Coronary artery (tissue), 2 donors: ENCODE measurements at regions not wholly inside any gene's neighbourhood (a gene's known extent, or its start where the extent isn't known, plus 50 kb on each side); places are given as distances from the start of the nearest gene placed in this dataset.

Experiments
- DNase-seq: peaks from one replicate; pipeline ENCODE4 v3.0.0-alpha.2; 2017; ENCODE audit warnings: low spot score
- H3K27ac ChIP-seq, 2 donors: fragments of 200-600 bp; sonication (generic); one replicate each; pipeline ENCODE4 v1.5.1; 2016 to 2019
- H3K4me3 ChIP-seq: fragments of 200-600 bp; sonication (generic); 2 replicates; pipeline ENCODE4 v1.5.1; 2016; ENCODE audit warnings: mild to moderate bottlenecking, moderate library complexity
- TF ChIP-seq, protein P1 (sequence below): fragments of 200-600 bp; sonication (generic); IDR thresholded peaks from one replicate; pipeline ENCODE4 v1.5.1; 2019; ENCODE audit warnings: antibody characterized with exemption

DNA sequence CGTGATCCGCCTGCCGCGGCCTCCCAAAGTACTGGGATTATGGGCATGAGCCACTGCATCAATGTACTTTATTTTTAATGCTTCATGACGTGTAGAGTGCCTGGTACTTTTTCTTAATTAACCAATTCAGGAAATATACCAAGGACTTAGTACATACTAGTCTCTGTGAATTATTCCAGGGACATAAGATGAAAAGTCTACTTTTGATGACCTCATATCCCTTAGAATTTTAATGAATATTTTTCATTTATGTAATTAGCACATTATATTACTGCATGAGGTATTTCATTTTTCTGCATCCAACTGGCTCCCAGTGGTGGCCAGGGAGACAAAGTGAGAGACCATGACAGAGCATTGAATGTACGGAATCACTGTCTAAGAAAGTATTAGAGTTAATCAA is 577.7 kb upstream of the NOVA1 start:
- no peak overlapping the region for H3K4me3 ChIP-seq
- no peak for DNase-seq
- TF ChIP-seq, protein P1, sequence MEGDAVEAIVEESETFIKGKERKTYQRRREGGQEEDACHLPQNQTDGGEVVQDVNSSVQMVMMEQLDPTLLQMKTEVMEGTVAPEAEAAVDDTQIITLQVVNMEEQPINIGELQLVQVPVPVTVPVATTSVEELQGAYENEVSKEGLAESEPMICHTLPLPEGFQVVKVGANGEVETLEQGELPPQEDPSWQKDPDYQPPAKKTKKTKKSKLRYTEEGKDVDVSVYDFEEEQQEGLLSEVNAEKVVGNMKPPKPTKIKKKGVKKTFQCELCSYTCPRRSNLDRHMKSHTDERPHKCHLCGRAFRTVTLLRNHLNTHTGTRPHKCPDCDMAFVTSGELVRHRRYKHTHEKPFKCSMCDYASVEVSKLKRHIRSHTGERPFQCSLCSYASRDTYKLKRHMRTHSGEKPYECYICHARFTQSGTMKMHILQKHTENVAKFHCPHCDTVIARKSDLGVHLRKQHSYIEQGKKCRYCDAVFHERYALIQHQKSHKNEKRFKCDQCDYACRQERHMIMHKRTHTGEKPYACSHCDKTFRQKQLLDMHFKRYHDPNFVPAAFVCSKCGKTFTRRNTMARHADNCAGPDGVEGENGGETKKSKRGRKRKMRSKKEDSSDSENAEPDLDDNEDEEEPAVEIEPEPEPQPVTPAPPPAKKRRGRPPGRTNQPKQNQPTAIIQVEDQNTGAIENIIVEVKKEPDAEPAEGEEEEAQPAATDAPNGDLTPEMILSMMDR = no peak
- no peak overlapping the region for H3K27ac ChIP-seq

DNA sequence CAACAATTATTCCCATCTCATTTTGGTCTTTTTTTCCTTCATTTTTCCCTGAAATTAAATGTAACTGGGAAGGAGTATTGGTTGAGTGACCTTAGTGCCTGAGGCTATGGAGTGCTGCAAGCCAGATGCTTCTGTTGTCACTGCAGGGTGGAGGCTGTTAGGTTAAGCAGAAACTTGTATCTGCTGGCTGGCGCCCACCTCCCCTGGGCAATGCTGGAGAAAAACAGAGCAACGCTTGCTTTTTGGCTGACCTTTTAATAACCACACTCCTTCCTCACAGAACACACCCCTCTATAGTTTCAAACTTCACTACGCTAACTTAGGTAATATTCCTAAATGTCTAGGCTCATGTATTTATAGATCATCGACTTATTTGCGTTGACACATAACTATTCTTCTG is 583.5 kb upstream of the NOVA1 start:
- Histone ChIP-seq H3K4me3 (no peak overlapping the region), H3K27ac (no peak overlapping the region)
- TF ChIP-seq, protein P1 = no peak
- no peak for DNase-seq

DNA sequence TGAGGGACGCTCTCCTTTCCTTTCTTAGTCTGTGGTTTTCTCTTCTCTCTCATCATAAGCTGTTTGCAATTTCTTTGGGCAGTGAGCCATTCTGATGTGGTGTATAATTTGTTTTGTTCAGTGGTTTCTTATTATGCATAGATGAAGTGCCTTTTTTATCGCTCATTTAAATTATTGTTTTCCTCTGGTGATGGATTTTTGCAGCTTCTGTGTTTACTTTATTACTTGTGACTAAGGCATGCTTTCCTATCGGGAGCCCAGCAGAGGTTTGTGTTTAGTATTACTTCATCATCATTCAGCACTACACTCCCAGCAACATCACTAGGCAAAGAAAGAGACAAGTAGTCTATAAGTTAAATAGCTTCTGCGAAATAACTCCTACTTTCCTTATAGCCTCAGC is 586.6 kb upstream of the NOVA1 start:
- DNase-seq = no peak
- TF ChIP-seq, protein P1 = no peak
- Histone ChIP-seq H3K27ac (no peak overlapping the region), H3K4me3 (no peak overlapping the region)

DNA sequence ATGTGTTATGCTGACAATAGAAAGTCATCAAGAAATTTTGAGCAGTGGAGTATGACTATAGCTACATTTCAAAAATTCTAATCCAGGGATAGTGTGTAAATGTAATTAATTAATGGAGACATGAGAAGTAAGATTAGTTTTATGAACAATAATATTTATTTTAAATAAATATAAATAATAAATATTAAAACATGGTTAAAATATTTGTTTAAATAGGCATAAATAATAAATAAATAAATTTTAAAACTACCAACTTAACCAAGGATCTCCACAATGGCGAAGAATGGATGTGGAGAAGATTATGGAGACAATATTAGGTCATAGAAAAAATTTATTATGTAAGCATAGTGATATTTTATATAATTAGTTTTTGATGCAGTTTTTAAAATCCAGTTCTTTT is 588.2 kb upstream of the NOVA1 start:
- H3K4me3 ChIP-seq = no peak overlapping the region
- TF ChIP-seq, protein P1 = no peak
- H3K27ac ChIP-seq = no peak overlapping the region
- no peak for DNase-seq

DNA sequence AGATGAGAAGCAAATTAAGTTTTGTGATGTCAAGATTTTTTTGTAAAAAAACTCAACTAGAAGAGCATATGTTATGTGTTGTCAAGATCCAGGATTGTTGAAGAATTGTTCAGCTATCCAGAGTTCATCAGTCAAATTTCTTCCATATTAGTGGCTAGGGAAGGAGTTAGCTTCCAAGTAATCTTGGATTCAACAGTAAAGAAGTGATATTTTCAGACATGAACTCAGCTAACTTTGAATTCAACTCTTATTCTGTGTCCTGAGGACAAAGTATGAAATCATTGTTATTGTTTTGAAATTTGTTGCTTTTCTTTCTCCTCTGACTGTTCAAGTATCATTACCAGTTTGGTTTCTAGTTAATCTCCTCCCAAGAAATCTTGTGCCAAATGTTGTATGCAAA is 589.3 kb upstream of the NOVA1 start:
- TF ChIP-seq, protein P1 = no peak
- no peak for DNase-seq
- Histone ChIP-seq H3K27ac (no peak overlapping the region), H3K4me3 (no peak overlapping the region)

DNA sequence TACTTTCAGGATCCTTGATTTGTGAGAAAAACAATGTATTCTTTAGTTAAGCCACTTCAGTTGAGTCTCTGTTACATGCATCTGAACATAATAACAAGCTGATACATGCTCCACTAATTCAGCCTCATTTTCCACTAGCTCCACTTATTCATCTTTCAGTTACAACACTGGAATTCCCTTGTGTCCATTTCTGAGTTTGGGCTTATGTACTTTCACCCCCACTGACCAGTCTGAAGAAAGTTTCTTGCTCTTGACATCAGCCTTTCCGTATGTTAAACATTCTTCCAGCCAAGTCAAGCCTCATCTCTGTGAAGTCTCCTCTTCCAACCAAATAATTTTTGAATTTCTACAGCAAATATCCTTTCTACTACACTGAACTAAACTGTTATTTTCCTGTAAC is 592.5 kb upstream of the NOVA1 start:
- H3K27ac ChIP-seq = no peak overlapping the region
- no peak for DNase-seq
- TF ChIP-seq, protein P1 = no peak
- no peak overlapping the region for H3K4me3 ChIP-seq

DNA sequence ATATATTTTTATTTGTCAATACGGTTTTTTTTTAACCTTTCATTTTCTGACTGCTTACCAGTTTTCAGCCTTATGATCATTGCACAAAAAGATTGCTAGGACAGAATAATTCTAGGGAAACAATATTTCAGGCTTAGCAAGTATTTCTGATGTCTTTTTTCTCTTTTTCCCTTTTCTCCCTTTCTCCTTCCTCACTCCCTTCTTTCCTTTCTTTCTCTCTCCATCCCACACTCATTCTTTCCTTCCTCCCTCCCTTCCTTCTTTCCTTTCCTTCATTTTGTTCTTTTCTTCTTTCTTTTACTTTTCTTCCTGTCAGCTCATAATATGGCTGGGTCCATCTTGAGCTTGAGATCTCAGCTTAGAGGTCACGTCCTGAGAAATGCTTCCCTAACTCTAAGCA is 601.4 kb upstream of the NOVA1 start:
- TF ChIP-seq, protein P1 = no peak
- H3K27ac ChIP-seq = no peak overlapping the region
- no peak for DNase-seq

More for the DNA sequence above, 601.4 kb upstream of the NOVA1 start:
- H3K4me3 ChIP-seq = no peak overlapping the region
